HCT116 (cell line): ENCODE measurements at regions not wholly inside any gene's neighbourhood (a gene's known extent, or its start where the extent isn't known, plus 50 kb on each side); places are given as distances from the start of the nearest gene placed in this dataset.

Experiments used
- ATAC-seq: fragments of 200-7000 bp; cut with Tn5 transposase; 2 replicates; pipeline ENCODE4 v1.9.1; 2020; ENCODE audit warnings: mild to moderate bottlenecking, moderate library complexity
- BruUV-seq: library from RNA; stranded (reverse); fragments of 400-500 nt; replicated peaks from 2 replicates; lab custom pipeline; 2021; lab: Mats Ljungman, UMichigan
- CTCF ChIA-PET: fragments of 300-600 bp; sonication (Branson Sonifier 250); formaldehyde crosslinking; loops from one replicate; lab custom pipeline; 2021; ENCODE audit warnings: antibody characterized with exemption; lab: Charles Lee
- POLR2A ChIA-PET: fragments of 300-600, 350-600 bp; sonication (Branson Sonifier 250); formaldehyde crosslinking; loops from one replicate; lab custom pipeline; 2021; ENCODE audit warnings: antibody characterized with exemption; lab: Charles Lee
- RAD21 ChIA-PET, 2 experiments: fragments of 300-600 bp; sonication (Branson Sonifier 250); formaldehyde crosslinking; loops; one replicate each; lab custom pipeline; 2023; ENCODE audit warnings: low total read pairs in 2 of 2; ENCODE audit not compliant: uncharacterized antibody in 2 of 2, unreplicated experiment in 2 of 2, low non-redundant PET in 1 of 2; lab: Charles Lee
- DNase-seq: peaks from one replicate; pipeline ENCODE4 v3.0.0-alpha.2; 2010; ENCODE audit warnings: low read depth, low spot score
- H2AFZ ChIP-seq: fragments of 200-600 bp; shearing (Covaris generic), sonication (generic); 2 replicates; pipeline ENCODE4 v1.6.1; 2017; ENCODE audit warnings: low read depth, mixed run types, mixed read lengths, antibody characterized with exemption, low read length; ENCODE audit not compliant: poor library complexity, severe bottlenecking
- H3K27ac ChIP-seq: 2 replicates; pipeline ENCODE4 v1.5.1; 2012; ENCODE audit warnings: low read depth, low read length
- H3K27me3 ChIP-seq: fragments of 200-600 bp; sonication (generic); 2 replicates; pipeline ENCODE4 v1.6.1; 2016; ENCODE audit warnings: mixed run types, low read length, mixed read lengths; ENCODE audit not compliant: insufficient read depth
- H3K36me3 ChIP-seq, 2 experiments: fragments of 200-500 bp in 1 of 2; fragments of 200-600 bp in 1 of 2; sonication (Bioruptor generic) in 1 of 2; sonication (generic) in 1 of 2; 2 replicates each; pipeline versions ENCODE4 v1.5.1 to v1.6.1; 2014 to 2016; ENCODE audit warnings: low read length in 2 of 2, inconsistent platforms in 1 of 2, mixed read lengths in 1 of 2, mixed run types in 1 of 2; ENCODE audit not compliant: insufficient read depth in 2 of 2, control insufficient read depth in 1 of 2
- H3K4me1 ChIP-seq, 2 experiments: fragments of 200-600 bp in 1 of 2; sonication (generic) in 1 of 2; 2 replicates each; pipeline versions ENCODE4 v1.5.1 to v1.6.1; 2012 to 2017; ENCODE audit warnings: low read length in 2 of 2, inconsistent platforms in 1 of 2, mild to moderate bottlenecking in 1 of 2, mixed read lengths in 1 of 2, mixed run types in 1 of 2, moderate library complexity in 1 of 2; ENCODE audit not compliant: insufficient read depth in 2 of 2, control insufficient read depth in 1 of 2
- H3K4me2 ChIP-seq: fragments of 200-600 bp; sonication (generic); 2 replicates; pipeline ENCODE4 v1.6.1; 2017; ENCODE audit warnings: mixed run types, low read length, mixed read lengths
- H3K4me3 ChIP-seq, 2 experiments: fragments of 200-600 bp in 1 of 2; sonication (generic) in 1 of 2; replicated peaks in 1 of 2; 2 replicates each; pipeline ENCODE4 v1.5.1; 2011 to 2016; ENCODE audit warnings: low read length in 2 of 2, control low read depth in 1 of 2, low read depth in 1 of 2, mild to moderate bottlenecking in 1 of 2, mixed read lengths in 1 of 2, mixed run types in 1 of 2
- H3K79me2 ChIP-seq: fragments of 200-600 bp; sonication (generic); 2 replicates; pipeline ENCODE4 v1.6.1; 2017; ENCODE audit warnings: mild to moderate bottlenecking, mixed run types, low read length, moderate library complexity, mixed read lengths; ENCODE audit not compliant: insufficient read depth
- H3K9ac ChIP-seq: fragments of 200-600 bp; sonication (generic); 2 replicates; pipeline ENCODE4 v1.6.1; 2016; ENCODE audit warnings: low read length, mixed read lengths
- H3K9me2 ChIP-seq: fragments of 200-600 bp; sonication (generic), shearing (Covaris generic); 2 replicates; pipeline ENCODE4 v1.6.1; 2017; ENCODE audit warnings: mixed run types, mild to moderate bottlenecking, moderate library complexity; ENCODE audit not compliant: insufficient read depth
- H3K9me3 ChIP-seq, 2 experiments: fragments of 200-500 bp in 1 of 2; fragments of 200-600 bp in 1 of 2; sonication (Bioruptor generic) in 1 of 2; sonication (generic) in 1 of 2; 2 replicates each; pipeline ENCODE4 v1.6.1; 2014 to 2017; ENCODE audit warnings: low read length in 2 of 2, mixed read lengths in 2 of 2, inconsistent platforms in 1 of 2, low read depth in 1 of 2, mild to moderate bottlenecking in 1 of 2, mixed run types in 1 of 2, moderate library complexity in 1 of 2; ENCODE audit not compliant: control insufficient read depth in 1 of 2, insufficient read depth in 1 of 2
- H4K20me1 ChIP-seq: fragments of 200-600 bp; sonication (generic), shearing (Covaris generic); 2 replicates; pipeline ENCODE4 v1.6.1; 2017; ENCODE audit warnings: mixed run types, mild to moderate bottlenecking, moderate library complexity; ENCODE audit not compliant: insufficient read depth
- EGR1 ChIP-seq: IDR thresholded peaks from 2 replicates; pipeline ENCODE4 v1.6.1; 2012; ENCODE audit warnings: low read depth
- EZH2 ChIP-seq: fragments of 200-600 bp; sonication (generic); IDR thresholded peaks from 2 replicates; pipeline ENCODE4 v1.6.1; 2017; ENCODE audit warnings: antibody characterized with exemption, mixed run types
- MAX ChIP-seq: IDR thresholded peaks from 2 replicates; pipeline ENCODE4 v1.6.1; 2012
- POLR2A ChIP-seq: IDR thresholded peaks from 2 replicates; pipeline ENCODE4 v1.7.0; 2011; ENCODE audit warnings: borderline replicate concordance; ENCODE audit not compliant: insufficient read depth, insufficient read length; ENCODE audit errors: extremely low read depth
- RAD21 ChIP-seq: IDR thresholded peaks from 2 replicates; pipeline ENCODE4 v1.6.1; 2012; ENCODE audit warnings: low read depth, mild to moderate bottlenecking
- SIN3A ChIP-seq: IDR thresholded peaks from 2 replicates; pipeline ENCODE4 v1.6.1; 2012; ENCODE audit warnings: low read depth
- SP1 ChIP-seq: IDR thresholded peaks from 2 replicates; pipeline ENCODE4 v1.6.1; 2012; ENCODE audit warnings: low read depth
- ZBTB33 ChIP-seq: IDR thresholded peaks from 2 replicates; pipeline ENCODE4 v1.6.1; 2011; ENCODE audit warnings: mild to moderate bottlenecking, low read length, moderate library complexity; ENCODE audit not compliant: insufficient replicate concordance; ENCODE audit errors: extremely low read depth
- intact Hi-C: fragments of 100-400 bp; cut with micrococcal nuclease; formaldehyde crosslinking; loops from 2 replicates; pipeline ENCODE4 v1.10.0; 2022
- TF ChIP-seq, protein P1 (sequence below): IDR thresholded peaks from 2 replicates; pipeline ENCODE4 v1.6.1; 2012; ENCODE audit warnings: low read depth

DNA sequence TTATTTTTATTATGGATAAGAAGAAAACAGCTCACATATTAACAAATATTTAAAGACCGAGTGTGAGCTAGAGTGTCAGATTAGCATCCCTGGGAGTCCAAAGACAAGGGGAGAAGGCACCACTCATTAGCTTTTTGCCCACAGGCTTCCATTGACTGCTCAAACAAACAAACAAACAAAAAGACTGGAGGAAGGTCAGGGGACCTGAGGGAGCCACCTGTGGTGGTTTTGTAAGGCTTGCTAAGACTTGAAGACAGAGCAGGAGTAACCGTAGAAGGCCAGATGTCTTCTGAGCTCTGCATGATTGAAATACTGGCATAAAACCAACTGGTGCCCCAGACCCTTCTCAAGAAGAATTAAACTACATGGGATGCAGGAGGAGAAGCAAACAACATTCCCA lies 395.2 kb upstream of the CNTN5 start:
- no peak overlapping the region for H3K4me2 ChIP-seq
- no peak for DNase-seq
- H3K4me1 ChIP-seq = no peaks in the 10 kb centered on the region
- ChIA-PET POLR2A (no interaction called here), CTCF (no interaction called here), RAD21 (no interaction called here)
- H3K36me3 ChIP-seq = no peaks in the 10 kb centered on the region
- no peak for ATAC-seq
- no peaks in the 10 kb centered on the region for H3K9me2 ChIP-seq
- H3K9me3 ChIP-seq = peaks cover 5 to 11% of the 10 kb centered on the region in 2 experiments; a peak in 2 of 4 replicates
- H3K27ac ChIP-seq = no peak overlapping the region
- H3K9ac ChIP-seq = no peak overlapping the region
- no TSS peak for BruUV-seq
- no peaks in the 10 kb centered on the region for H3K27me3 ChIP-seq
- TF ChIP-seq RAD21 (no peak), EGR1 (no peak), SP1 (no peak), SIN3A (no peak), EZH2 (no peak), ZBTB33 (no peak), POLR2A (no peak), MAX (no peak)
- TF ChIP-seq, protein P1, sequence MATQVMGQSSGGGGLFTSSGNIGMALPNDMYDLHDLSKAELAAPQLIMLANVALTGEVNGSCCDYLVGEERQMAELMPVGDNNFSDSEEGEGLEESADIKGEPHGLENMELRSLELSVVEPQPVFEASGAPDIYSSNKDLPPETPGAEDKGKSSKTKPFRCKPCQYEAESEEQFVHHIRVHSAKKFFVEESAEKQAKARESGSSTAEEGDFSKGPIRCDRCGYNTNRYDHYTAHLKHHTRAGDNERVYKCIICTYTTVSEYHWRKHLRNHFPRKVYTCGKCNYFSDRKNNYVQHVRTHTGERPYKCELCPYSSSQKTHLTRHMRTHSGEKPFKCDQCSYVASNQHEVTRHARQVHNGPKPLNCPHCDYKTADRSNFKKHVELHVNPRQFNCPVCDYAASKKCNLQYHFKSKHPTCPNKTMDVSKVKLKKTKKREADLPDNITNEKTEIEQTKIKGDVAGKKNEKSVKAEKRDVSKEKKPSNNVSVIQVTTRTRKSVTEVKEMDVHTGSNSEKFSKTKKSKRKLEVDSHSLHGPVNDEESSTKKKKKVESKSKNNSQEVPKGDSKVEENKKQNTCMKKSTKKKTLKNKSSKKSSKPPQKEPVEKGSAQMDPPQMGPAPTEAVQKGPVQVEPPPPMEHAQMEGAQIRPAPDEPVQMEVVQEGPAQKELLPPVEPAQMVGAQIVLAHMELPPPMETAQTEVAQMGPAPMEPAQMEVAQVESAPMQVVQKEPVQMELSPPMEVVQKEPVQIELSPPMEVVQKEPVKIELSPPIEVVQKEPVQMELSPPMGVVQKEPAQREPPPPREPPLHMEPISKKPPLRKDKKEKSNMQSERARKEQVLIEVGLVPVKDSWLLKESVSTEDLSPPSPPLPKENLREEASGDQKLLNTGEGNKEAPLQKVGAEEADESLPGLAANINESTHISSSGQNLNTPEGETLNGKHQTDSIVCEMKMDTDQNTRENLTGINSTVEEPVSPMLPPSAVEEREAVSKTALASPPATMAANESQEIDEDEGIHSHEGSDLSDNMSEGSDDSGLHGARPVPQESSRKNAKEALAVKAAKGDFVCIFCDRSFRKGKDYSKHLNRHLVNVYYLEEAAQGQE = no peak
- TF ChIP-seq, all 23 proteins: peak for 0
- H4K20me1 ChIP-seq = no peaks in the 10 kb centered on the region
- H3K4me3 ChIP-seq = no peak overlapping the region
- H3K79me2 ChIP-seq = no peaks in the 10 kb centered on the region
- no peak overlapping the region for H2AFZ ChIP-seq
- intact Hi-C loops = no loop called here
